GM18520 (cell line): ENCODE measurements at regions not wholly inside any gene's neighbourhood (a gene's known extent, or its start where the extent isn't known, plus 50 kb on each side); places are given as distances from the start of the nearest gene placed in this dataset.
"Not testable (repeated sequence)": the region's sequence is repeated elsewhere in the genome, so short reads cannot be mapped to it uniquely, and the experiment has no call there.

Experiments
- ATAC-seq: cut with Tn5 transposase; IDR thresholded peaks from one replicate; pipeline ENCODE4 v1.9.1; 2021; ENCODE audit not compliant: unreplicated experiment

- ATAC-seq = no peak
Measured at GRCh38 chr1:193416226-193417024, 230.0 kb upstream of the B3GALT2 start.

- no peak for ATAC-seq
Measured at GRCh38 chr1:193415256-193415655, 228.8 kb upstream of the B3GALT2 start.

DNA sequence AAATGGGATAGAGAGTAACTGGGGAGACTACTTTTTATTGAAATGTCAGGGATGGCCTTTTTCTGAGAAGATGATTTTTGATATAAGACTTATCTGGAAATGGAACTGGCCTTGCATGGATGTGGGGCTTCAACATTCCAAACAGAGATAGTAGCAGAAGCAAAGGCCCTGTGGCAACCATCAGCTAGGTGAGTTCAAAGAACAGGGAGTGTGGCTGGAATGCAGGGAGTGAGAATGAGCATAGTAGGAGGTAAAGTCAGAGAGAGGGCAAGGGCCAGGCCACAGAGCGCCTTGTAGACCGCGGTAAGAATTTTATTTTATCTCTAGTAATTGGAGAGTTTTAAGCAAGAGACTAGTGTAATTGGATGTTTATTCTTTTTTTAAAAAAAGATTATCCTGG, 227.0 kb upstream of the B3GALT2 start:
- ATAC-seq = no peak

DNA sequence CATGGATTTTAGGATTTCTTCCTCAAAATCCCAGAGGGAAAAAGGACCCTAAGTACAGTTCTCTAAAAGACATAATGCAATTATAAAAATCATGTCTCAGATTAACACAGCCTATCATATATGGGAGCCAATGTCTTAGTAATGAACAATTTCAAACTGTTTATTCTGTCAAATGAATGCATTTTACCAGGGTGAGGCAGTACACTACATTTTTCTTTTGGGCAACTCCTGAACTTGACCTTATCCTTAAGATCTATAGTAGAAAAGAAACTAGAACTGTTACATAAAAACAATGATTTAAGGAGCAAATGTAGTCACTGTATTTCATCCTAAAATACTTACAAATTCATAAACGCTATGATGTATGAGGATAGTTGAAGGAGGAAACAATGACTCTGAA, 226.3 kb upstream of the B3GALT2 start:
- no peak for ATAC-seq

DNA sequence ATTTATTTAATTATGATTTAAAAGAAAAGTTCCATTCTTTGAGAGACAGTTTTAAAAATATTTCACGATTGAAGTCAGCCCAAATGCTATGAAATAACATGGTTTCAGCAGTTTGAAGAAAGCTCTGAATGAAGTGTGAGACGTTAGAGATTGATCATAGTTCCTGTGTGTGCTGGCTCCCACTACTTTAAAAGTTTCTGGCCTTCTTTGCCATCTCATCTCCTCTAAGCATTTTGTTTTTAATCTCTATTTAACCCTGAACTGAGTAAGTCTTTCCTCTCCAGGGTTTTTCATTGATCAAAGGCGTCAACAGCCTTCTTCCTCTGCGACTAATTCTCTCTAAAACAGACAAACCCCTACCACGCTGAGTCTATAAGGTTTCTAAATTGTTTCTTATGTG, 225.3 kb upstream of the B3GALT2 start:
- ATAC-seq = no peak

DNA sequence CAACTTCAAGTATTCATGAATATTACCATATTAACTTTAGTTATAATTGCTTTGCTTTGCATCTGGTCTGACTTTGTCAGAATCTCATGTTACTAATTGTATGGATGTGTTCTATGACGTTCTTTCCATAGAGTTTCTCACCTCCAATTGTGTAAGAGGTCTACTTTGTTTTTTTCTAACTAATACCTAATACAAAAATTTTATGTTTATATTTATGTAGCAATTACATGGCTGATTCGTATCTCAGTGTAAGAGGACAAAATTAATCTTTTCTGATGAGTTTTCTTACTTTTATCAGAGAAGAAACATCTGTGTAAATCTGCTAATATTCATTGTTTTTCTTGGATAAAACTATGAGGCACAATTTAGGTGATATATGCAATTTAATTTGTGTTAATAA, 224.8 kb upstream of the B3GALT2 start:
- ATAC-seq = no peak

GRCh38 chr1:193408782-193409293, 222.4 kb upstream of the B3GALT2 start:
- no peak for ATAC-seq

- peak; percentile 57 for ATAC-seq
Measured at GRCh38 chr1:193406901-193407300, 220.5 kb upstream of the B3GALT2 start.

GRCh38 chr1:193404236-193404635, 217.8 kb upstream of the B3GALT2 start:
- ATAC-seq = no peak

- ATAC-seq = no peak
Measured at GRCh38 chr1:193402977-193403376, 216.6 kb upstream of the B3GALT2 start.

GRCh38 chr1:193402037-193402436, 215.6 kb upstream of the B3GALT2 start:
- no peak for ATAC-seq

DNA sequence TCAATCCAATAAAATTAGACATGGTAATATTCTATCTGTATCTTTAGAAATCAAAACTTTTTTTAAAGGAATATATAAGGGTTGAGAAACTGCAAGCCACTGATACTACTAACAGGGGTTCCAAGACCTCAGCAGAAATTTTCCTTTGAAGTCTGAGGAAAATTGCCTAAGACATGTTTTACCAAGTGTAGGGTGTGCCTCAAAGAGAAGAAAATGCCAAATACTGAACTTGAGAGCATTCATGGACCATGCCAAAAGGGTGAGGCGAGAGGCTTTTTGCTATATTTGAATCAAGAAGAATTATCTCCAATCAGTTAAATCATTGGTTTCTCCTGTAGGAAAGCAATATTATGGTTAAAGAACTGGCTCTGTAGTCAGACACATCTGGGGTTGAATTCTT, 207.9 kb upstream of the B3GALT2 start:
- no peak for ATAC-seq

GRCh38 chr1:193392686-193393085, 206.3 kb upstream of the B3GALT2 start:
- ATAC-seq = no peak

- ATAC-seq = no peak
Measured at GRCh38 chr1:193388683-193389082, 202.3 kb upstream of the B3GALT2 start.

GRCh38 chr1:193388165-193388564, 201.8 kb upstream of the B3GALT2 start:
- ATAC-seq = no peak

DNA sequence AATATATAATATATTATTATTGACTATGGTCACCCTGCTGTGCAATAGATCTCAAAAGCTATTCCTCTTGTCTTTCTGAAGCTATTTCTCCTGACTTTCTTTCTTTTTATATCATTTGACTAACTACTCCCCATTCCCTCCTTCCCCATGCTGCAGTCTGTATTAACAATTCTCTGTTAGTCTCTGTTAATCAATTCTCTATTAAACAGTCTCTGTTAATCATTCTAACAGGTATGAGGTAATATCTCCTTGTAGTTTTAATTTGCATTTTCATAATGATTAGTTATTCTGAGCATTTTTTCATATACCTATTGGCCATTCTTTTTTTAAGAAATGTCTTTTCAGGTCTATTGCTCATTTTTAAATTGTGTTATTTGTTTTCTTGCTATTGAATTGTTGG, 201.0 kb upstream of the B3GALT2 start:
- ATAC-seq = no peak

GRCh38 chr1:193378451-193378850, 192.0 kb upstream of the B3GALT2 start:
- not testable (repeated sequence) for ATAC-seq

DNA sequence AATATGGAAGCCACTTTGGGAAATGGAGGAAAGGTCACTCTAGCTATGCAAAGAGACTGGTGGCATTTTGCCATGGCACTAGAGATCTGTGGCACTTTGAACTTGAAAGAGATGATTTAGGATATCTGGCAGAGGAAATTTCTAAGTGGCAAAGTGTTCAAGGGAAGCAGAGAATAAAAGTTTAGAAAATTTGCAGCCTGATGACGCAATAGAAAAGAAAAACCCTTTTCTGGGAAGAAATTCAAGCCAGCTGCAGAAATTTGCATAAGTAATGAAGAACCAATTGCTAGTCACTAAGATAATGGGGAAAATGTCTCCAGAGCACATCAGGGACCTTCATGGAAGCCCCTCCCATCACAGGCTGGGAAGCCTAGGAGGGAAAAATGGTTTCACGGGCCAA, 191.1 kb upstream of the B3GALT2 start:
- no peak for ATAC-seq

DNA sequence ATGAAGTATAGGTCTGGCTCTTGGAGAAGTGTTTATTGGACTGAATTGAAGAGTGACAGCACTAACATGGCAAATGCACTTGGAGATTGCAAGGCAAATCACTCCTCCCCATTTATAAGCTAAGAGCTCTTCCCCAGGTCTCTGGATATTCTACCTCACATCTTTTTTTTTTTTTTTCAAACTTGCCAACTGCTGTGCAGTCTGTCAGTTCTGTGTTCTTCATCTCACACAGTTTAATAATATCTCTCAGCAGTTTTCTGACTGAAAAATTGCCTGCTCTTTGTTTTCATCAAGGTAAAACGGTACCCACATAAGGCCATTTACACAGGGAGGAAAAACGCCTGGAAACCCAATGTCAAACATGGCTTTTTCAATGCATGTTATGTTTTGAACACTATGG, 186.1 kb upstream of the B3GALT2 start:
- no peak for ATAC-seq

DNA sequence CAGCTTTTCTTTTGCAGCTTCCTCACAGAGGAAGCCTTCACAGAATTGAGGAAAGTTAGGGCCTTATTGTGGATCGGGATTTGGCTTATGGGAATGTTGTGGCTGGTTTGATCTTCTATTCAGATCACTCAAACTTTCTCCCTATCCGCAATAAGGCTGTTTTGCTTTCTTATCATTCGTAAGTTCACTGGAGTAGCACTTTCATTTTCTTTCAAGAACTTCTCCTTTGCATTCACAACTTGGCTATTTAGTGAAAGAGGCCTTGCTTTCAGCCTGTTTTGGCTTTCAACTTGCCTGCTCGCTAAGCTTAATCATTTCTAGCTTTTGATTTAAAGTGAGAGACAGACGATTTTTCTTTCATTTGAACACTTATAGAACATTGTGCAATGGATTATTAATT, 181.9 kb upstream of the B3GALT2 start:
- peak; percentile 58 for ATAC-seq

DNA sequence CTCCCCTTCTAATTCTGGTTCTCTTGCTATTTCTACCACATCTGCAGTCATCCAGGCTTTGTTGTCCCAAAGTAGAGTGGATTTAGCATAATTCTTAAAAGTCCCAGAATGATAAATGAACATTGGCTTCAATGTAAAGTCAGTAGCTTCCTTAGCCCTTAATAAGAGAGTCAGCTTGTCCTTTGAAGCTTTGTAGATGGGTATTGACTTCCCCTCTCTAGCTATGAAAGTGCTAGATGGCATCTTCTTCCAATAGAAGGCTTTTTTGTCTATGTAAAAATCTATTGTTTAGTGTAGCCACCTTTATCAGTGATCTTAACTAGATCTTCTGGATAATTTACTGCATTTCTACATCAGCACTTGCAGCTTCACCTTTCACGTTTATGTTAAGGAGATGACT, 181.4 kb upstream of the B3GALT2 start:
- ATAC-seq = peak; percentile 2

DNA sequence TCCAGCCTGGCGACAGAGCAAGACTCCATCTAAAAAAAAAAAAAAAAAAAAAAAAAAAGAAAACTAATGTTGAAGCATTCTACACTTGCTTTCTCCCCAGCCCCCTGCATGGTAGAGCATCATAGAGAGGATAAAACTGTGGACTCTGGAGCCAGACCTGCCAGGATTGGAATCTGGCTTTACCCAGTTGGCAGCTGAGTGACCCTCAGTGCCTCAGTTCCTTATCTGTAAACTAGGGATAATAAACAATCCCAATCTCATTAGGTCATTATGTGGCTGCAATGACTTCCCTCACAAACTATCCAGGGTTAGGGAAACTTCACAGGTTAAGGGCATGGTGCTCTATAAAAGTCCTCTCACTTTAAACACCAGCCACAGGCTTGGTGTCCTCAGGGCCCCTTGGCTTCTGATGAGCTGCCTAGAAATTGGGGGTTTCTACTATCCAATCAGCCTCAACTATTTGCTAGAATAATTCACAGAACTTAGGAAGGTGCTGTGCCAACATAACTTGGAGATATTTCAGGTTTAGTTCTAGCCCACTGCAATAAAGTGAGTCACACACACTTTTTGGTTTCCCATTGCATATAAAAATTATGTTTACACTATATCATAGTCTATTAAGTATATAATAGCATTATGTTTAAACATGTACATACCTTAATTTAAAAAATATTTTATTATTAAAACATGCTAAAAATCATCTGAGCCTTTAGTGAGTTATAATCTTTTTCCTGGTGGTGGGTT, 180.5 kb upstream of the B3GALT2 start:
- no peak for ATAC-seq
